ENCODE measurements at regions not wholly inside any gene's neighbourhood (a gene's known extent, or its start where the extent isn't known, plus 50 kb on each side); places are given as distances from the start of the nearest gene placed in this dataset.

- TF ChIP-seq GATA2 (CRISPR knock-in tag; IDR thresholded peaks at IDR 0.05) (no peak), SMC3 (IDR thresholded peaks at IDR 0.05; ENCODE audit: low read depth, low read length) (no peak), CHD2 (IDR thresholded peaks at IDR 0.05; ENCODE audit: low read length, partially characterized antibody) (no peak), IRF3 (IDR thresholded peaks at IDR 0.05; ENCODE audit: low read depth, low read length) (no peak), FOSL2 (IDR thresholded peaks at IDR 0.05; ENCODE audit: borderline replicate concordance, low read depth) (no peak), RFX5 (IDR thresholded peaks at IDR 0.05; ENCODE audit: low read length) (no peak), TCF12 (IDR thresholded peaks at IDR 0.05) (no peak), SIN3A (IDR thresholded peaks at IDR 0.05; ENCODE audit: borderline replicate concordance, low read depth, low read length) (no peak), RXRA (IDR thresholded peaks at IDR 0.05; ENCODE audit: borderline replicate concordance, low read depth) (no peak)
These were observed 140.6 kb downstream of the OPN5 start (continued) for GRCh38 chr6:47922391-47922790.

GRCh38 chr6:47919875-47920274, 138.0 kb downstream of the OPN5 start:
- H3K9me2 ChIP-seq = no peaks in the 10 kb centered on the region
- no peaks in the 10 kb centered on the region for H3K9me3 ChIP-seq
- no peak for DNase-seq
- ChIA-PET POLR2A (no interaction called here), CTCF (no interaction called here)
- peaks cover 3% of the 10 kb centered on the region for H3F3A ChIP-seq (replicated peaks; ENCODE audit: insufficient read depth)
- H3K4me1 ChIP-seq (ENCODE audit: control insufficient read depth in 1 of 2, insufficient read depth in 2 of 2, low read depth in 1 of 2, low read length in 1 of 2) = no peaks in the 10 kb centered on the region; a peak in 1 of 4 replicates
- no peak overlapping the region for H3K27ac ChIP-seq (ENCODE audit: low read depth in 2 of 2, low read length in 1 of 2)
- TF ChIP-seq JUND (IDR thresholded peaks at IDR 0.05) (no peak), YY1 (IDR thresholded peaks at IDR 0.05; ENCODE audit: low read depth) (no peak), TEAD4 (IDR thresholded peaks at IDR 0.05; ENCODE audit: borderline replicate concordance, insufficient read depth) (no peak)
- H3K79me2 ChIP-seq (ENCODE audit: insufficient read depth) = no peaks in the 10 kb centered on the region
- H3K4me2 ChIP-seq = no peak overlapping the region
- no peak overlapping the region for H2AFZ ChIP-seq (ENCODE audit: low read depth)
- no peaks in the 10 kb centered on the region for H3K27me3 ChIP-seq (ENCODE audit: insufficient read depth)
- H4K20me1 ChIP-seq (ENCODE audit: insufficient read depth) = no peaks in the 10 kb centered on the region
- H3K9ac ChIP-seq = no peak overlapping the region
- H3K36me3 ChIP-seq (replicated peaks in 1 of 2; ENCODE audit: control insufficient read depth in 1 of 2, insufficient read depth in 2 of 2, low read length in 1 of 2) = no peaks in the 10 kb centered on the region
- H3K4me3 ChIP-seq (ENCODE audit: low read depth in 2 of 2, low read length in 1 of 2) = no peak overlapping the region
- WGBS (ENCODE audit: low lambda C conversion rate) = 20% methylated on average over 3 of the region's 3 CpGs

- H3K27me3 ChIP-seq (ENCODE audit: insufficient read depth) = no peaks in the 10 kb centered on the region
- H3K79me2 ChIP-seq (ENCODE audit: insufficient read depth) = no peaks in the 10 kb centered on the region
- H3K36me3 ChIP-seq (replicated peaks in 1 of 2; ENCODE audit: control insufficient read depth in 1 of 2, insufficient read depth in 2 of 2, low read length in 1 of 2) = no peaks in the 10 kb centered on the region
- H3K4me3 ChIP-seq (ENCODE audit: low read depth in 2 of 2, low read length in 1 of 2) = no peak overlapping the region
- no peak overlapping the region for H3K27ac ChIP-seq (ENCODE audit: low read depth in 2 of 2, low read length in 1 of 2)
- POLR2A ChIA-PET = no interaction called here
- H2AFZ ChIP-seq (ENCODE audit: low read depth) = no peak overlapping the region
- DNase-seq = no peak
- peaks cover 3% of the 10 kb centered on the region for H3F3A ChIP-seq (replicated peaks; ENCODE audit: insufficient read depth)
- no peaks in the 10 kb centered on the region for H3K9me2 ChIP-seq
- H4K20me1 ChIP-seq (ENCODE audit: insufficient read depth) = no peaks in the 10 kb centered on the region
- CTCF ChIA-PET = no interaction called here
- H3K4me1 ChIP-seq (ENCODE audit: control insufficient read depth in 1 of 2, insufficient read depth in 2 of 2, low read depth in 1 of 2, low read length in 1 of 2) = no peaks in the 10 kb centered on the region; a peak in 1 of 4 replicates
- no peak overlapping the region for H3K9ac ChIP-seq
- WGBS (ENCODE audit: low lambda C conversion rate) = 34% methylated on average over 3 of the region's 3 CpGs
- H3K9me3 ChIP-seq = no peaks in the 10 kb centered on the region
- H3K4me2 ChIP-seq = no peak overlapping the region
- no peak for TF ChIP-seq EZH2phosphoT487 (IDR thresholded peaks at IDR 0.05; ENCODE audit: borderline replicate concordance, low read depth)
- no peak for TF ChIP-seq GABPA (IDR thresholded peaks at IDR 0.05; ENCODE audit: low read depth)
- no peak for TF ChIP-seq IRF3 (IDR thresholded peaks at IDR 0.05; ENCODE audit: low read depth, low read length)
- no peak for TF ChIP-seq CHD2 (IDR thresholded peaks at IDR 0.05; ENCODE audit: low read length, partially characterized antibody)
- TF ChIP-seq USF1 (IDR thresholded peaks at IDR 0.05; ENCODE audit: borderline replicate concordance, low read depth) = no peak
- TF ChIP-seq JUND (IDR thresholded peaks at IDR 0.05) = no peak
- TF ChIP-seq RXRA (IDR thresholded peaks at IDR 0.05; ENCODE audit: borderline replicate concordance, low read depth) = no peak
- TF ChIP-seq YY1 (IDR thresholded peaks at IDR 0.05; ENCODE audit: low read depth) = no peak
- no peak for TF ChIP-seq SIN3A (IDR thresholded peaks at IDR 0.05; ENCODE audit: borderline replicate concordance, low read depth, low read length)
- no peak for TF ChIP-seq POLR2AphosphoS5 (IDR thresholded peaks at IDR 0.05; ENCODE audit: low read depth, low read length)
- no peak for TF ChIP-seq TCF12 (IDR thresholded peaks at IDR 0.05)
- no peak for TF ChIP-seq ZBTB33 (IDR thresholded peaks at IDR 0.05; ENCODE audit: borderline replicate concordance, low read depth)
- TF ChIP-seq CTCF (IDR thresholded peaks at IDR 0.05) = no peak
- no peak for TF ChIP-seq GATA2 (CRISPR knock-in tag; IDR thresholded peaks at IDR 0.05)
- TF ChIP-seq SMC3 (IDR thresholded peaks at IDR 0.05; ENCODE audit: low read depth, low read length) = no peak
- no peak for TF ChIP-seq MXI1 (IDR thresholded peaks at IDR 0.05; ENCODE audit: low read depth, low read length)
These were observed 136.0 kb downstream of the OPN5 start for GRCh38 chr6:47917811-47918210.

Measured in SK-N-SH (cell line).